IMR-90 (cell line): ENCODE measurements at regions not wholly inside any gene's neighbourhood (a gene's known extent, or its start where the extent isn't known, plus 50 kb on each side); places are given as distances from the start of the nearest gene placed in this dataset.
A peak's percentile ranks its signal among the peaks of the same experiment; 100 is the strongest.

Experiments used
- ATAC-seq: fragments of 200-7000 bp; cut with Tn5 transposase; 2 replicates; pipeline ENCODE4 v1.9.1; 2020; ENCODE audit warnings: low read depth, mild to moderate bottlenecking, moderate library complexity
- BruUV-seq: library from RNA; stranded (reverse); fragments of 400-500 nt; replicated peaks from 2 replicates; lab custom pipeline; 2021; lab: Mats Ljungman, UMichigan
- CTCF ChIA-PET: fragments of 300-600 bp; formaldehyde crosslinking; extraction: SDS; loops from one replicate; lab custom pipeline; 2021; ENCODE audit warnings: antibody characterized with exemption; lab: Yijun Ruan, JAX
- POLR2A ChIA-PET: fragments of 300-600 bp; sonication (Branson Sonifier 250); formaldehyde crosslinking; loops from one replicate; lab custom pipeline; 2022; ENCODE audit warnings: antibody characterized with exemption; ENCODE audit not compliant: unreplicated experiment; lab: Charles Lee
- DNase-seq: peaks from one replicate; pipeline ENCODE4 v3.0.0; 2013
- H2AFZ ChIP-seq: replicated peaks from 2 replicates; pipeline ENCODE3; 2013; ENCODE audit warnings: low read length, mild to moderate bottlenecking; ENCODE audit not compliant: poor library complexity
- H2AK5ac ChIP-seq: 2 replicates; pipeline ENCODE4 v1.6.1; 2013; ENCODE audit warnings: low read depth, low read length, inconsistent platforms
- H2AK9ac ChIP-seq: replicated peaks from 2 replicates; pipeline ENCODE3; 2013; ENCODE audit warnings: mild to moderate bottlenecking, low read depth, low read length, moderate library complexity; ENCODE audit not compliant: poor library complexity
- H2BK120ac ChIP-seq: 2 replicates; pipeline ENCODE4 v1.6.1; 2013; ENCODE audit warnings: low read depth, low read length, inconsistent platforms
- H2BK15ac ChIP-seq: 3 replicates; pipeline ENCODE4 v1.6.1; 2013; ENCODE audit warnings: low read depth, low read length, inconsistent platforms
- H2BK20ac ChIP-seq: 2 replicates; pipeline ENCODE4 v1.6.1; 2013; ENCODE audit warnings: low read depth, mild to moderate bottlenecking, inconsistent platforms, low read length, moderate library complexity
- H2BK5ac ChIP-seq: 2 replicates; pipeline ENCODE4 v1.6.1; 2013; ENCODE audit warnings: mild to moderate bottlenecking, low read depth, low read length, inconsistent platforms; ENCODE audit not compliant: poor library complexity, severe bottlenecking
- H3K14ac ChIP-seq: replicated peaks from 2 replicates; pipeline ENCODE4 v1.6.1; 2013; ENCODE audit warnings: low read depth, low read length, inconsistent platforms
- H3K18ac ChIP-seq: 2 replicates; pipeline ENCODE4 v1.6.1; 2013; ENCODE audit warnings: low read depth, low read length, control low read depth
- H3K23ac ChIP-seq: 2 replicates; pipeline ENCODE4 v1.6.1; 2013; ENCODE audit warnings: low read depth, low read length, inconsistent platforms
- H3K27ac ChIP-seq: 2 replicates; pipeline ENCODE4 v1.5.1; 2013; ENCODE audit warnings: mild to moderate bottlenecking, control low read depth, low read length; ENCODE audit not compliant: insufficient read depth
- H3K27me3 ChIP-seq: 2 replicates; pipeline ENCODE4 v1.6.1; 2013; ENCODE audit warnings: low read length; ENCODE audit not compliant: control insufficient read depth, insufficient read depth
- H3K36me3 ChIP-seq: 2 replicates; pipeline ENCODE4 v1.6.1; 2013; ENCODE audit warnings: low read length, mixed read lengths; ENCODE audit not compliant: control insufficient read depth, insufficient read depth
- H3K4ac ChIP-seq: 2 replicates; pipeline ENCODE4 v1.6.1; 2013; ENCODE audit warnings: low read depth, low read length, inconsistent platforms
- H3K4me1 ChIP-seq: 2 replicates; pipeline ENCODE4 v1.6.1; 2013; ENCODE audit warnings: low read length, mixed read lengths; ENCODE audit not compliant: control insufficient read depth, insufficient read depth
- H3K4me2 ChIP-seq: 2 replicates; pipeline ENCODE4 v1.6.1; 2013; ENCODE audit warnings: low read depth, mild to moderate bottlenecking, control low read depth, low read length, moderate library complexity
- H3K4me3 ChIP-seq: 2 replicates; pipeline ENCODE4 v1.5.1; 2013; ENCODE audit warnings: low read depth, mild to moderate bottlenecking, control low read depth, low read length, moderate library complexity; ENCODE audit not compliant: insufficient read depth
- H3K56ac ChIP-seq: 2 replicates; pipeline ENCODE4 v1.6.1; 2013; ENCODE audit warnings: low read length, inconsistent platforms; ENCODE audit not compliant: insufficient read depth; ENCODE audit errors: extremely low read depth
- H3K79me1 ChIP-seq, 2 experiments: 2 replicates each; pipeline ENCODE4 v1.6.1; 2013; ENCODE audit warnings: low read length in 2 of 2, inconsistent platforms in 1 of 2, low read depth in 1 of 2
- H3K9ac ChIP-seq: 2 replicates; pipeline ENCODE4 v1.6.1; 2013; ENCODE audit warnings: low read depth, low read length, control low read depth
- H3K9me1 ChIP-seq: 2 replicates; pipeline ENCODE4 v1.6.1; 2013; ENCODE audit warnings: low read length, inconsistent platforms; ENCODE audit not compliant: insufficient read depth
- H3K9me3 ChIP-seq: 2 replicates; pipeline ENCODE4 v1.6.1; 2013; ENCODE audit warnings: low read length; ENCODE audit not compliant: control insufficient read depth, insufficient read depth
- H4K20me1 ChIP-seq: 2 replicates; pipeline ENCODE4 v1.6.1; 2013; ENCODE audit warnings: low read length, inconsistent platforms; ENCODE audit not compliant: insufficient read depth
- H4K5ac ChIP-seq: 2 replicates; pipeline ENCODE4 v1.6.1; 2013; ENCODE audit warnings: mild to moderate bottlenecking, low read depth, low read length, control low read depth
- H4K8ac ChIP-seq, 2 experiments: 2 replicates each; pipeline ENCODE4 v1.6.1; 2013; ENCODE audit warnings: low read depth in 2 of 2, low read length in 2 of 2, control low read depth in 1 of 2, inconsistent platforms in 1 of 2
- H4K91ac ChIP-seq: 2 replicates; pipeline ENCODE4 v1.6.1; 2013; ENCODE audit warnings: low read depth, low read length, inconsistent platforms; ENCODE audit not compliant: insufficient read depth
- CEBPB ChIP-seq: IDR thresholded peaks from 2 replicates; pipeline ENCODE4 v1.6.1; 2012; ENCODE audit warnings: low read depth, low read length, improper control_type of control experiment
- CTCF ChIP-seq: conservative IDR thresholded peaks from 2 replicates; pipeline ENCODE4 v1.5.1; 2012; ENCODE audit warnings: mild to moderate bottlenecking, low read depth, low read length, improper control_type of control experiment
- MXI1 ChIP-seq: IDR thresholded peaks from 2 replicates; pipeline ENCODE4 v1.6.1; 2012; ENCODE audit warnings: low read depth, mild to moderate bottlenecking, low read length, moderate library complexity, borderline replicate concordance
- WGBS, 2 experiments: methylation state at CpG; one replicate each; pipeline versions ENCODE4 v1.1.5 to v1.1.7; 2013; ENCODE audit warnings: missing lambda C conversion rate in 2 of 2; ENCODE audit not compliant: insufficient read length in 1 of 2; ENCODE audit errors: extremely low coverage in 2 of 2; 5-methylcytosine and 5-hydroxymethylcytosine counted together
- dilution Hi-C: fragments of 300-500 bp; cut with HindIII; formaldehyde crosslinking; loops from one replicate; pipeline ENCODE4 v1.14.3; 2018; ENCODE audit warnings: low sequenced_read_pairs; ENCODE audit not compliant: unreplicated experiment
- in situ Hi-C: fragments of 300-500 bp; cut with MboI; formaldehyde crosslinking; loops from 3 replicates; pipeline ENCODE4 v1.14.3; 2019; ENCODE audit warnings: low sequenced_read_pairs, inconsistent platforms, mixed read lengths
- intact Hi-C: fragments of 100-400 bp; cut with micrococcal nuclease; formaldehyde crosslinking; loops from 2 replicates; pipeline ENCODE4 v1.10.0; 2022

- H2AK9ac ChIP-seq, result no peak overlapping the region
- H2AFZ ChIP-seq, result no peak overlapping the region
- no peaks in the 10 kb centered on the region for H3K36me3 ChIP-seq
- no peak overlapping the region for H3K9ac ChIP-seq
- no peak overlapping the region for H3K4me3 ChIP-seq
- peaks cover 2% of the 10 kb centered on the region; the same call in 1 of the 2 replicates for H3K9me3 ChIP-seq
- ATAC-seq, result no peak
- no peak overlapping the region for H2AK5ac ChIP-seq
- H3K4me2 ChIP-seq, result no peak overlapping the region
- CTCF ChIA-PET, result no interaction called here
- dilution Hi-C loops (no loop called here), in situ Hi-C loops (no loop called here), intact Hi-C loops (no loop called here)
- no peak for TF ChIP-seq MXI1
- no peak for TF ChIP-seq CEBPB
- TF ChIP-seq CTCF, result peak; percentile 23; the same call in 1 of the 2 replicates
- no peak overlapping the region for H2BK5ac ChIP-seq
- H3K14ac ChIP-seq, result no peak overlapping the region
- H4K8ac ChIP-seq, result no peak overlapping the region
- no peak overlapping the region for H3K23ac ChIP-seq
- H3K27ac ChIP-seq, result no peak overlapping the region
- H2BK20ac ChIP-seq, result no peak overlapping the region
- H4K91ac ChIP-seq, result no peak overlapping the region
- no peak overlapping the region for H2BK120ac ChIP-seq
- no peak overlapping the region for H3K56ac ChIP-seq
- POLR2A ChIA-PET, result no interaction called here
- no peak overlapping the region for H4K5ac ChIP-seq
- DNase-seq, result no peak
- H4K20me1 ChIP-seq, result no peaks in the 10 kb centered on the region; the same call in 1 of the 2 replicates
- no TSS peak for BruUV-seq
- H3K79me1 ChIP-seq, result no peaks in the 10 kb centered on the region
- no peak overlapping the region for H2BK15ac ChIP-seq
- H3K9me1 ChIP-seq, result no peaks in the 10 kb centered on the region
- H3K27me3 ChIP-seq, result peaks cover 17% of the 10 kb centered on the region
- no peak overlapping the region for H3K18ac ChIP-seq
- no peaks in the 10 kb centered on the region for H3K4me1 ChIP-seq
- no peak overlapping the region for H3K4ac ChIP-seq
- WGBS, 2 experiments, result no CpG with 5 or more reads among the region's 5 CpGs
These were observed 78.3 kb upstream of the CTNNBL1 start for GRCh38 chr20:37615340-37616109.
